ENCODE measurements at regions not wholly inside any gene's neighbourhood (a gene's known extent, or its start where the extent isn't known, plus 50 kb on each side); places are given as distances from the start of the nearest gene placed in this dataset.

DNA sequence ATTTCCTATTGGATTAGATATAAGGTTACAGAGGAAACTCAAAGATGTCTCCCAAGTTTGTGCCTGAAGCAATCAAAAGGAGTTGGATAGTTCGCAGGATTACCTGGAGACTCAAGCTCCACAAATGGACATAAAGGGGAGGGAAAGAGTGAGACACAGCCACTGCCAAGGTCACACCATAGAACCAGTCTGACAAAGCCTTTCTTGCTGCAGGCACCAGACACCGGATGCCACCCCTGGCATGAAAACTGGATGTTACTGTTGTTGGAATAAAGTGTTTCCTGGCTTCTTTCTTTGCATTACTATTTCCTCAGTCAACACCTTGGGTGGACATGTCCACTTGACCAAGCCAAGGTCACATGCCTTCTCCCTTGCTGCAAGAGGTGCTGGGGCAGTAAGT lies 70.6 kb downstream of the SNRPE start:
- TF ChIP-seq, protein P1, sequence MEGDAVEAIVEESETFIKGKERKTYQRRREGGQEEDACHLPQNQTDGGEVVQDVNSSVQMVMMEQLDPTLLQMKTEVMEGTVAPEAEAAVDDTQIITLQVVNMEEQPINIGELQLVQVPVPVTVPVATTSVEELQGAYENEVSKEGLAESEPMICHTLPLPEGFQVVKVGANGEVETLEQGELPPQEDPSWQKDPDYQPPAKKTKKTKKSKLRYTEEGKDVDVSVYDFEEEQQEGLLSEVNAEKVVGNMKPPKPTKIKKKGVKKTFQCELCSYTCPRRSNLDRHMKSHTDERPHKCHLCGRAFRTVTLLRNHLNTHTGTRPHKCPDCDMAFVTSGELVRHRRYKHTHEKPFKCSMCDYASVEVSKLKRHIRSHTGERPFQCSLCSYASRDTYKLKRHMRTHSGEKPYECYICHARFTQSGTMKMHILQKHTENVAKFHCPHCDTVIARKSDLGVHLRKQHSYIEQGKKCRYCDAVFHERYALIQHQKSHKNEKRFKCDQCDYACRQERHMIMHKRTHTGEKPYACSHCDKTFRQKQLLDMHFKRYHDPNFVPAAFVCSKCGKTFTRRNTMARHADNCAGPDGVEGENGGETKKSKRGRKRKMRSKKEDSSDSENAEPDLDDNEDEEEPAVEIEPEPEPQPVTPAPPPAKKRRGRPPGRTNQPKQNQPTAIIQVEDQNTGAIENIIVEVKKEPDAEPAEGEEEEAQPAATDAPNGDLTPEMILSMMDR (conservative IDR thresholded peaks at IDR 0.05; ENCODE audit: low read length), result no peak
- no peak for TF ChIP-seq EZH2phosphoT487 (IDR thresholded peaks at IDR 0.05; ENCODE audit: borderline replicate concordance)
